ENCODE measurements at regions not wholly inside any gene's neighbourhood (a gene's known extent, or its start where the extent isn't known, plus 50 kb on each side); places are given as distances from the start of the nearest gene placed in this dataset.

DNA sequence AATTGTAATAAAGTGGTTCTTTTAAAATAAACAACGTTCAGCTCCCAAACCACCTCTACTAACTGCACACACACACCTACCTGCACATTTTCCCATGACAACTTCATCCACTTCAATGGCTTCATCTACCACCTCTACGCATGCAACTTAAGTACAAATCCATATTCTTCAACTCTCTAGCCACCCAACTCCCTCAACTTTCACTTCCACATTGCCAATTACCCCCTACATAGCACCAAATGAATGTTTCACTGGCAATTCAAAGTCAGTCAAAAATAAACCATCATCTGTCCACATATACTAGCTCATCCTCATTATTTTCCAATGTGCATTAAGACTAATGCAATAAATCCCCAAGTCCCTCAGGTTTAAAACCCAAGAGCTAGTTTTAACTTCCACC lies 50.7 kb upstream of the ARHGAP32 start:
- no peak for TF ChIP-seq CTCF (IDR thresholded peaks at IDR 0.05; ENCODE audit: low read depth, low read length)
- no peak overlapping the region for H3K4me3 ChIP-seq (ENCODE audit: low read depth, low read length)
